H9 (cell line): ENCODE measurements at regions not wholly inside any gene's neighbourhood (a gene's known extent, or its start where the extent isn't known, plus 50 kb on each side); places are given as distances from the start of the nearest gene placed in this dataset.

Source experiments
- DNase-seq: peaks from one replicate; pipeline ENCODE4 v3.0.0-alpha.2; 2017
- H2AFZ ChIP-seq: one replicate; pipeline ENCODE4 v1.6.1; 2013; ENCODE audit warnings: mild to moderate bottlenecking, low read length, control low read depth, moderate library complexity
- H2AK5ac ChIP-seq: 2 replicates; pipeline ENCODE4 v1.6.1; 2013; ENCODE audit warnings: low read length, control low read depth, mixed read lengths; ENCODE audit not compliant: insufficient read length
- H2BK120ac ChIP-seq: one replicate; pipeline ENCODE4 v1.6.1; 2013; ENCODE audit warnings: low read depth, mild to moderate bottlenecking, low read length, control low read depth, inconsistent platforms; ENCODE audit not compliant: poor library complexity, severe bottlenecking
- H2BK12ac ChIP-seq: 2 replicates; pipeline ENCODE4 v1.6.1; 2013; ENCODE audit warnings: low read length, control low read depth, mixed read lengths, low read depth; ENCODE audit not compliant: insufficient read length
- H2BK15ac ChIP-seq: 2 replicates; pipeline ENCODE4 v1.6.1; 2013; ENCODE audit warnings: low read depth, low read length, control low read depth
- H2BK20ac ChIP-seq: one replicate; pipeline ENCODE4 v1.6.1; 2013; ENCODE audit warnings: low read depth, mild to moderate bottlenecking, low read length, control low read depth, inconsistent platforms; ENCODE audit not compliant: poor library complexity, severe bottlenecking
- H2BK5ac ChIP-seq: 2 replicates; pipeline ENCODE4 v1.6.1; 2013; ENCODE audit warnings: low read length, control low read depth, mixed read lengths; ENCODE audit not compliant: insufficient read length
- H3K14ac ChIP-seq: 2 replicates; pipeline ENCODE4 v1.6.1; 2013; ENCODE audit warnings: low read length, control low read depth; ENCODE audit not compliant: insufficient read depth
- H3K18ac ChIP-seq: 2 replicates; pipeline ENCODE4 v1.6.1; 2013; ENCODE audit warnings: low read depth, mild to moderate bottlenecking, mixed read lengths, low read length, control low read depth; ENCODE audit not compliant: insufficient read length
- H3K23ac ChIP-seq: 2 replicates; pipeline ENCODE4 v1.6.1; 2013; ENCODE audit warnings: low read length, control low read depth, mixed read lengths, low read depth; ENCODE audit not compliant: insufficient read length
- H3K23me2 ChIP-seq: 2 replicates; pipeline ENCODE4 v1.6.1; 2013; ENCODE audit warnings: low read depth, mild to moderate bottlenecking, mixed read lengths, low read length, control low read depth; ENCODE audit not compliant: insufficient read length, poor library complexity, severe bottlenecking
- H3K27ac ChIP-seq: 2 replicates; pipeline ENCODE4 v1.5.1; 2013; ENCODE audit warnings: low read length, control low read depth, mixed read lengths, low read depth; ENCODE audit not compliant: insufficient read length
- H3K27me3 ChIP-seq: 2 replicates; pipeline ENCODE4 v1.6.1; 2013; ENCODE audit warnings: low read length, control low read depth, inconsistent platforms; ENCODE audit not compliant: insufficient read depth
- H3K4ac ChIP-seq: 2 replicates; pipeline ENCODE4 v1.6.1; 2013; ENCODE audit warnings: low read depth, mild to moderate bottlenecking, control low read depth, inconsistent platforms, low read length, moderate library complexity
- H3K4me1 ChIP-seq: 2 replicates; pipeline ENCODE4 v1.6.1; 2013; ENCODE audit warnings: low read length, control low read depth, inconsistent platforms; ENCODE audit not compliant: insufficient read depth
- H3K4me2 ChIP-seq: 2 replicates; pipeline ENCODE4 v1.6.1; 2013; ENCODE audit warnings: low read length, control low read depth, mixed read lengths; ENCODE audit not compliant: insufficient read length, insufficient read depth
- H3K56ac ChIP-seq: 2 replicates; pipeline ENCODE4 v1.6.1; 2013; ENCODE audit warnings: low read depth, mild to moderate bottlenecking, mixed read lengths, low read length, control low read depth; ENCODE audit not compliant: insufficient read length
- H3K79me1 ChIP-seq: 2 replicates; pipeline ENCODE4 v1.6.1; 2013; ENCODE audit warnings: low read depth, mild to moderate bottlenecking, moderate library complexity, low read length, control low read depth, inconsistent platforms; ENCODE audit not compliant: insufficient read depth, poor library complexity, severe bottlenecking
- H3K79me2 ChIP-seq: 2 replicates; pipeline ENCODE4 v1.6.1; 2013; ENCODE audit warnings: low read length, control low read depth, inconsistent platforms; ENCODE audit not compliant: insufficient read depth
- H3K9ac ChIP-seq: 2 replicates; pipeline ENCODE4 v1.6.1; 2013; ENCODE audit warnings: low read length, control low read depth, mixed read lengths; ENCODE audit not compliant: insufficient read length; ENCODE audit errors: extremely low read depth
- H3K9me3 ChIP-seq: one replicate; pipeline ENCODE4 v1.6.1; 2013; ENCODE audit warnings: low read depth, low read length, inconsistent platforms; ENCODE audit not compliant: control insufficient read depth
- H3T11ph ChIP-seq: one replicate; pipeline ENCODE4 v1.6.1; 2013; ENCODE audit warnings: mild to moderate bottlenecking, low read length, control low read depth, inconsistent platforms
- H4K20me1 ChIP-seq: one replicate; pipeline ENCODE4 v1.6.1; 2013; ENCODE audit not compliant: control insufficient read depth, insufficient read length, insufficient read depth
- H4K5ac ChIP-seq: 2 replicates; pipeline ENCODE4 v1.6.1; 2013; ENCODE audit warnings: low read depth, mild to moderate bottlenecking, mixed read lengths, low read length, control low read depth; ENCODE audit not compliant: insufficient read length
- H4K8ac ChIP-seq: replicated peaks from 2 replicates; pipeline ENCODE4 v1.6.1; 2013; ENCODE audit warnings: low read length, control low read depth, mixed read lengths, low read depth; ENCODE audit not compliant: insufficient read length
- H4K91ac ChIP-seq: 2 replicates; pipeline ENCODE4 v1.6.1; 2013; ENCODE audit warnings: low read depth, mild to moderate bottlenecking, moderate library complexity, mixed read lengths, low read length, control low read depth; ENCODE audit not compliant: insufficient read length
- H3K27ac Mint-ChIP-seq, 3 experiments: 2 replicates in 2 of 3; 3 replicates in 1 of 3; pipeline ENCODE4 v1.8.0; 2020 to 2021; ENCODE audit warnings: mixed read lengths in 3 of 3, mild to moderate bottlenecking in 1 of 3, moderate library complexity in 1 of 3
- H3K27me3 Mint-ChIP-seq: 2 replicates; pipeline ENCODE4 v1.8.0; 2021; ENCODE audit warnings: low read depth, mild to moderate bottlenecking, moderate library complexity, mixed read lengths
- H3K36me3 Mint-ChIP-seq, 3 experiments: 2 replicates in 2 of 3; 3 replicates in 1 of 3; pipeline ENCODE4 v1.8.0; 2020 to 2021; ENCODE audit warnings: low read depth in 3 of 3, mixed read lengths in 3 of 3; ENCODE audit not compliant: insufficient read depth in 1 of 3
- H3K4me1 Mint-ChIP-seq, 2 experiments: 2 replicates each; pipeline ENCODE4 v1.8.0; 2020; ENCODE audit warnings: mixed read lengths in 2 of 2
- H3K4me3 Mint-ChIP-seq, 2 experiments: 2 replicates in 1 of 2; 3 replicates in 1 of 2; pipeline ENCODE4 v1.8.0; 2020 to 2021; ENCODE audit warnings: mild to moderate bottlenecking in 2 of 2, mixed read lengths in 2 of 2, moderate library complexity in 1 of 2
- H3K9me3 Mint-ChIP-seq, 2 experiments: 2 replicates in 1 of 2; 3 replicates in 1 of 2; pipeline ENCODE4 v1.8.0; 2020; ENCODE audit warnings: mild to moderate bottlenecking in 2 of 2, mixed read lengths in 2 of 2, moderate library complexity in 1 of 2
- CTCF ChIP-seq: fragments of 200-600 bp; sonication (generic); conservative IDR thresholded peaks from 3 replicates; pipeline ENCODE4 v1.8.0; 2021; ENCODE audit warnings: antibody characterized with exemption, mild to moderate bottlenecking

GRCh38 chr4:178344096-178344495, 901.9 kb upstream of the AGA start:
- Histone ChIP-seq H3K23ac (no peak overlapping the region), H2BK15ac (no peak overlapping the region), H4K20me1 (no peaks in the 10 kb centered on the region), H2AK5ac (no peak overlapping the region), H2BK12ac (no peak overlapping the region), H3K9ac (no peak overlapping the region), H2BK5ac (no peak overlapping the region), H2BK20ac (no peak overlapping the region), H3K23me2 (no peaks in the 10 kb centered on the region), H4K91ac (no peak overlapping the region), H3K4me1 (no peaks in the 10 kb centered on the region), H3T11ph (no peak overlapping the region), H3K4ac (no peak overlapping the region), H2BK120ac (no peak overlapping the region), H3K14ac (no peak overlapping the region), H3K56ac (no peak overlapping the region), H3K79me1 (no peaks in the 10 kb centered on the region), H3K4me2 (no peak overlapping the region), H3K18ac (no peak overlapping the region), H3K9me3 (no peaks in the 10 kb centered on the region), H2AFZ (no peak overlapping the region), H3K27me3 (no peaks in the 10 kb centered on the region), H4K8ac (no peak overlapping the region), H3K79me2 (no peaks in the 10 kb centered on the region), H3K27ac (no peak overlapping the region), H4K5ac (no peak overlapping the region)
- Mint-ChIP-seq H3K4me1 (no peaks in the 10 kb centered on the region; a peak in 1 of 4 replicates), H3K4me3 (no peak overlapping the region), H3K27ac (no peak overlapping the region), H3K36me3 (no peaks in the 10 kb centered on the region), H3K27me3 (no peaks in the 10 kb centered on the region), H3K9me3 (no peaks in the 10 kb centered on the region)
- no peak for TF ChIP-seq CTCF
- no peak for DNase-seq
